ENCODE measurements at regions not wholly inside any gene's neighbourhood (a gene's known extent, or its start where the extent isn't known, plus 50 kb on each side); places are given as distances from the start of the nearest gene placed in this dataset.

DNA sequence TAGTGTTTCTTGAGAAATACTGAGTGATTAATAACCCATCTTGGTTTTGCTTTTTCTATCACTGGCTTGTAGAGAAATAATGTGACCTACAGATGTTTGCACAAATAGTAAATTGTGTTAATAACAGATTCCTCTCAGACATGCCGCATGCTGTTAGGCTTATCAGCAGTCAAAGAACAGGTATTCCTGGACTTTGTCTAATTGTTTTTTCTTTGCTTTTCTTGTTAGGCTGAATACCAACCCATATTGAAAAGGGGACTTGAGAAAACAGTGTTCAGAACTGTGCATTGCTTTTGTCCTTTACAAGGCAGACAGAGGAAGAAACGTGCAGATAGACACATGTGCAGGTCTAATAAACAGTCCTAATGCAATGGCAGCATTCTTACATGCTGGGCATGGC lies 51.0 kb upstream of the RARB start (continued):
- TF ChIP-seq, protein P1, sequence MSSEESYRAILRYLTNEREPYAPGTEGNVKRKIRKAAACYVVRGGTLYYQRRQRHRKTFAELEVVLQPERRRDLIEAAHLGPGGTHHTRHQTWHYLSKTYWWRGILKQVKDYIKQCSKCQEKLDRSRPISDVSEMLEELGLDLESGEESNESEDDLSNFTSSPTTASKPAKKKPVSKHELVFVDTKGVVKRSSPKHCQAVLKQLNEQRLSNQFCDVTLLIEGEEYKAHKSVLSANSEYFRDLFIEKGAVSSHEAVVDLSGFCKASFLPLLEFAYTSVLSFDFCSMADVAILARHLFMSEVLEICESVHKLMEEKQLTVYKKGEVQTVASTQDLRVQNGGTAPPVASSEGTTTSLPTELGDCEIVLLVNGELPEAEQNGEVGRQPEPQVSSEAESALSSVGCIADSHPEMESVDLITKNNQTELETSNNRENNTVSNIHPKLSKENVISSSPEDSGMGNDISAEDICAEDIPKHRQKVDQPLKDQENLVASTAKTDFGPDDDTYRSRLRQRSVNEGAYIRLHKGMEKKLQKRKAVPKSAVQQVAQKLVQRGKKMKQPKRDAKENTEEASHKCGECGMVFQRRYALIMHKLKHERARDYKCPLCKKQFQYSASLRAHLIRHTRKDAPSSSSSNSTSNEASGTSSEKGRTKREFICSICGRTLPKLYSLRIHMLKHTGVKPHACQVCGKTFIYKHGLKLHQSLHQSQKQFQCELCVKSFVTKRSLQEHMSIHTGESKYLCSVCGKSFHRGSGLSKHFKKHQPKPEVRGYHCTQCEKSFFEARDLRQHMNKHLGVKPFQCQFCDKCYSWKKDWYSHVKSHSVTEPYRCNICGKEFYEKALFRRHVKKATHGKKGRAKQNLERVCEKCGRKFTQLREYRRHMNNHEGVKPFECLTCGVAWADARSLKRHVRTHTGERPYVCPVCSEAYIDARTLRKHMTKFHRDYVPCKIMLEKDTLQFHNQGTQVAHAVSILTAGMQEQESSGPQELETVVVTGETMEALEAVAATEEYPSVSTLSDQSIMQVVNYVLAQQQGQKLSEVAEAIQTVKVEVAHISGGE (tag by site-specific recombination; conservative IDR thresholded peaks at IDR 0.05; ENCODE audit: low read depth) = no peak
- no peak for TF ChIP-seq RBAK (tag by site-specific recombination; IDR thresholded peaks at IDR 0.05)

Measured in HEK293 (cell line).